ENCODE measurements at regions not wholly inside any gene's neighbourhood (a gene's known extent, or its start where the extent isn't known, plus 50 kb on each side); places are given as distances from the start of the nearest gene placed in this dataset.

GRCh38 chr7:47066976-47067614, 514.8 kb downstream of the TNS3 start:
- no peak overlapping the region for H2BK5ac ChIP-seq (ENCODE audit: low read depth, low read length, poor library complexity, severe bottlenecking)
- no peak overlapping the region for H4K91ac ChIP-seq (ENCODE audit: insufficient read depth, low read depth, low read length)
- no peak overlapping the region for H2BK120ac ChIP-seq (ENCODE audit: low read depth, low read length)
- H4K5ac ChIP-seq (ENCODE audit: low read depth, low read length) = no peak overlapping the region
- no peak overlapping the region for H3K4me2 ChIP-seq (ENCODE audit: low read depth, low read length)
- peaks cover 2% of the 10 kb centered on the region for H3K9me3 ChIP-seq (ENCODE audit: control insufficient read depth, insufficient read depth, low read length)
- ChIA-PET POLR2A (ENCODE audit: unreplicated experiment) (no interaction called here), CTCF (no interaction called here)
- H3K27me3 ChIP-seq (ENCODE audit: control insufficient read depth, insufficient read depth, low read length) = peaks cover 22% of the 10 kb centered on the region
- H3K9ac ChIP-seq (ENCODE audit: low read depth, low read length) = no peak overlapping the region
- H3K36me3 ChIP-seq (ENCODE audit: control insufficient read depth, insufficient read depth, low read length) = no peaks in the 10 kb centered on the region
- no peak overlapping the region for H2AFZ ChIP-seq (replicated peaks; ENCODE audit: low read length, poor library complexity)
- H3K9me1 ChIP-seq (ENCODE audit: insufficient read depth, low read length) = no peaks in the 10 kb centered on the region
- H3K4me3 ChIP-seq (ENCODE audit: insufficient read depth, low read depth, low read length) = no peak overlapping the region
- H4K8ac ChIP-seq (ENCODE audit: low read depth in 2 of 2, low read length in 2 of 2) = no peak overlapping the region
- no peaks in the 10 kb centered on the region for H3K4me1 ChIP-seq (ENCODE audit: control insufficient read depth, insufficient read depth, low read length)
- no peak overlapping the region for H3K4ac ChIP-seq (ENCODE audit: low read depth, low read length)
- H2AK5ac ChIP-seq (ENCODE audit: low read depth, low read length) = no peak overlapping the region
- in situ Hi-C loops (cut with MboI; ENCODE audit: low sequenced_read_pairs) = no loop called here
- dilution Hi-C loops (cut with HindIII; ENCODE audit: low sequenced_read_pairs, unreplicated experiment) = no loop called here
- DNase-seq (no peak), ATAC-seq (ENCODE audit: low read depth) (no peak)
- H2BK15ac ChIP-seq (ENCODE audit: low read depth, low read length) = no peak overlapping the region
- no peaks in the 10 kb centered on the region for H3K79me1 ChIP-seq (ENCODE audit: low read depth in 1 of 2, low read length in 2 of 2)
- H4K20me1 ChIP-seq (ENCODE audit: insufficient read depth, low read length) = no peaks in the 10 kb centered on the region
- WGBS, 2 experiments (ENCODE audit: extremely low coverage in 2 of 2, insufficient read length in 1 of 2) = 91% methylated on average over 4 of the region's 9 CpGs; no CpG with 5 or more reads in 1 of the 2 experiments
- H3K56ac ChIP-seq (ENCODE audit: extremely low read depth, insufficient read depth, low read length) = no peak overlapping the region
- H3K23ac ChIP-seq (ENCODE audit: low read depth, low read length) = no peak overlapping the region
- intact Hi-C loops (cut with micrococcal nuclease) = no loop called here
- H3K27ac ChIP-seq (ENCODE audit: insufficient read depth, low read length) = no peak overlapping the region
- TF ChIP-seq SMC3 (IDR thresholded peaks at IDR 0.05; ENCODE audit: low read depth, low read length) (no peak), RCOR1 (IDR thresholded peaks at IDR 0.05; ENCODE audit: insufficient replicate concordance, low read length) (no peak), CTCF (conservative IDR thresholded peaks at IDR 0.05; ENCODE audit: low read depth, low read length) (no peak), FOS (IDR thresholded peaks at IDR 0.05; ENCODE audit: low read depth, low read length) (no peak), ELK1 (IDR thresholded peaks at IDR 0.05; ENCODE audit: borderline replicate concordance, low read depth, low read length) (no peak), POLR2A (IDR thresholded peaks at IDR 0.05; ENCODE audit: low read depth, low read length) (no peak), USF2 (IDR thresholded peaks at IDR 0.05; ENCODE audit: low read depth, low read length) (no peak), MXI1 (IDR thresholded peaks at IDR 0.05; ENCODE audit: borderline replicate concordance, low read depth, low read length) (no peak), CEBPB (IDR thresholded peaks at IDR 0.05; ENCODE audit: low read depth, low read length) (no peak), MAZ (IDR thresholded peaks at IDR 0.05; ENCODE audit: borderline replicate concordance, low read depth, low read length) (no peak), RFX5 (IDR thresholded peaks at IDR 0.05; ENCODE audit: low read depth, low read length) (no peak), CHD1 (IDR thresholded peaks at IDR 0.05; ENCODE audit: low read depth, low read length) (no peak), MAFK (IDR thresholded peaks at IDR 0.05; ENCODE audit: low read depth, low read length) (no peak), BHLHE40 (IDR thresholded peaks at IDR 0.05; ENCODE audit: low read depth, low read length) (no peak), RAD21 (IDR thresholded peaks at IDR 0.05; ENCODE audit: low read length) (no peak), NFE2L2 (IDR thresholded peaks at IDR 0.05; ENCODE audit: low read depth, low read length) (no peak)
- H2AK9ac ChIP-seq (replicated peaks; ENCODE audit: low read depth, low read length, poor library complexity) = no peak overlapping the region
- BruUV-seq (replicated peaks) = no TSS peak
- H2BK20ac ChIP-seq (ENCODE audit: low read depth, low read length) = no peak overlapping the region
- no peak overlapping the region for H3K18ac ChIP-seq (ENCODE audit: low read depth, low read length)
- no peak overlapping the region for H3K14ac ChIP-seq (replicated peaks; ENCODE audit: low read depth, low read length)

Data from IMR-90 (cell line).